IMR-90 (cell line): ENCODE measurements at regions not wholly inside any gene's neighbourhood (a gene's known extent, or its start where the extent isn't known, plus 50 kb on each side); places are given as distances from the start of the nearest gene placed in this dataset.

ENCODE experiments used
- ATAC-seq: fragments of 200-7000 bp; cut with Tn5 transposase; 2 replicates; pipeline ENCODE4 v1.9.1; 2020; ENCODE audit warnings: low read depth, mild to moderate bottlenecking, moderate library complexity
- BruUV-seq: library from RNA; stranded (reverse); fragments of 400-500 nt; replicated peaks from 2 replicates; lab custom pipeline; 2021; lab: Mats Ljungman, UMichigan
- CTCF ChIA-PET: fragments of 300-600 bp; formaldehyde crosslinking; extraction: SDS; loops from one replicate; lab custom pipeline; 2021; ENCODE audit warnings: antibody characterized with exemption; lab: Yijun Ruan, JAX
- POLR2A ChIA-PET: fragments of 300-600 bp; sonication (Branson Sonifier 250); formaldehyde crosslinking; loops from one replicate; lab custom pipeline; 2022; ENCODE audit warnings: antibody characterized with exemption; ENCODE audit not compliant: unreplicated experiment; lab: Charles Lee
- DNase-seq: peaks from one replicate; pipeline ENCODE4 v3.0.0; 2013
- H2AFZ ChIP-seq: replicated peaks from 2 replicates; pipeline ENCODE3; 2013; ENCODE audit warnings: low read length, mild to moderate bottlenecking; ENCODE audit not compliant: poor library complexity
- H2AK5ac ChIP-seq: 2 replicates; pipeline ENCODE4 v1.6.1; 2013; ENCODE audit warnings: low read depth, low read length, inconsistent platforms
- H2AK9ac ChIP-seq: replicated peaks from 2 replicates; pipeline ENCODE3; 2013; ENCODE audit warnings: mild to moderate bottlenecking, low read depth, low read length, moderate library complexity; ENCODE audit not compliant: poor library complexity
- H2BK120ac ChIP-seq: 2 replicates; pipeline ENCODE4 v1.6.1; 2013; ENCODE audit warnings: low read depth, low read length, inconsistent platforms
- H2BK15ac ChIP-seq: 3 replicates; pipeline ENCODE4 v1.6.1; 2013; ENCODE audit warnings: low read depth, low read length, inconsistent platforms
- H2BK20ac ChIP-seq: 2 replicates; pipeline ENCODE4 v1.6.1; 2013; ENCODE audit warnings: low read depth, mild to moderate bottlenecking, inconsistent platforms, low read length, moderate library complexity
- H2BK5ac ChIP-seq: 2 replicates; pipeline ENCODE4 v1.6.1; 2013; ENCODE audit warnings: mild to moderate bottlenecking, low read depth, low read length, inconsistent platforms; ENCODE audit not compliant: poor library complexity, severe bottlenecking
- H3K14ac ChIP-seq: replicated peaks from 2 replicates; pipeline ENCODE4 v1.6.1; 2013; ENCODE audit warnings: low read depth, low read length, inconsistent platforms
- H3K18ac ChIP-seq: 2 replicates; pipeline ENCODE4 v1.6.1; 2013; ENCODE audit warnings: low read depth, low read length, control low read depth
- H3K23ac ChIP-seq: 2 replicates; pipeline ENCODE4 v1.6.1; 2013; ENCODE audit warnings: low read depth, low read length, inconsistent platforms
- H3K27ac ChIP-seq: 2 replicates; pipeline ENCODE4 v1.5.1; 2013; ENCODE audit warnings: mild to moderate bottlenecking, control low read depth, low read length; ENCODE audit not compliant: insufficient read depth
- H3K27me3 ChIP-seq: 2 replicates; pipeline ENCODE4 v1.6.1; 2013; ENCODE audit warnings: low read length; ENCODE audit not compliant: control insufficient read depth, insufficient read depth
- H3K36me3 ChIP-seq: 2 replicates; pipeline ENCODE4 v1.6.1; 2013; ENCODE audit warnings: low read length, mixed read lengths; ENCODE audit not compliant: control insufficient read depth, insufficient read depth
- H3K4ac ChIP-seq: 2 replicates; pipeline ENCODE4 v1.6.1; 2013; ENCODE audit warnings: low read depth, low read length, inconsistent platforms
- H3K4me1 ChIP-seq: 2 replicates; pipeline ENCODE4 v1.6.1; 2013; ENCODE audit warnings: low read length, mixed read lengths; ENCODE audit not compliant: control insufficient read depth, insufficient read depth
- H3K4me2 ChIP-seq: 2 replicates; pipeline ENCODE4 v1.6.1; 2013; ENCODE audit warnings: low read depth, mild to moderate bottlenecking, control low read depth, low read length, moderate library complexity
- H3K4me3 ChIP-seq: 2 replicates; pipeline ENCODE4 v1.5.1; 2013; ENCODE audit warnings: low read depth, mild to moderate bottlenecking, control low read depth, low read length, moderate library complexity; ENCODE audit not compliant: insufficient read depth
- H3K56ac ChIP-seq: 2 replicates; pipeline ENCODE4 v1.6.1; 2013; ENCODE audit warnings: low read length, inconsistent platforms; ENCODE audit not compliant: insufficient read depth; ENCODE audit errors: extremely low read depth
- H3K79me1 ChIP-seq, 2 experiments: 2 replicates each; pipeline ENCODE4 v1.6.1; 2013; ENCODE audit warnings: low read length in 2 of 2, inconsistent platforms in 1 of 2, low read depth in 1 of 2
- H3K9ac ChIP-seq: 2 replicates; pipeline ENCODE4 v1.6.1; 2013; ENCODE audit warnings: low read depth, low read length, control low read depth
- H3K9me1 ChIP-seq: 2 replicates; pipeline ENCODE4 v1.6.1; 2013; ENCODE audit warnings: low read length, inconsistent platforms; ENCODE audit not compliant: insufficient read depth
- H3K9me3 ChIP-seq: 2 replicates; pipeline ENCODE4 v1.6.1; 2013; ENCODE audit warnings: low read length; ENCODE audit not compliant: control insufficient read depth, insufficient read depth
- H4K20me1 ChIP-seq: 2 replicates; pipeline ENCODE4 v1.6.1; 2013; ENCODE audit warnings: low read length, inconsistent platforms; ENCODE audit not compliant: insufficient read depth
- H4K5ac ChIP-seq: 2 replicates; pipeline ENCODE4 v1.6.1; 2013; ENCODE audit warnings: mild to moderate bottlenecking, low read depth, low read length, control low read depth
- H4K8ac ChIP-seq, 2 experiments: 2 replicates each; pipeline ENCODE4 v1.6.1; 2013; ENCODE audit warnings: low read depth in 2 of 2, low read length in 2 of 2, control low read depth in 1 of 2, inconsistent platforms in 1 of 2
- H4K91ac ChIP-seq: 2 replicates; pipeline ENCODE4 v1.6.1; 2013; ENCODE audit warnings: low read depth, low read length, inconsistent platforms; ENCODE audit not compliant: insufficient read depth
- CEBPB ChIP-seq: IDR thresholded peaks from 2 replicates; pipeline ENCODE4 v1.6.1; 2012; ENCODE audit warnings: low read depth, low read length, improper control_type of control experiment
- CHD1 ChIP-seq: IDR thresholded peaks from 2 replicates; pipeline ENCODE4 v1.6.1; 2012; ENCODE audit warnings: low read depth, low read length, improper control_type of control experiment
- RCOR1 ChIP-seq: IDR thresholded peaks from 2 replicates; pipeline ENCODE4 v1.6.1; 2012; ENCODE audit warnings: mild to moderate bottlenecking, low read length, improper control_type of control experiment; ENCODE audit not compliant: insufficient replicate concordance
- WGBS, 2 experiments: methylation state at CpG; one replicate each; pipeline versions ENCODE4 v1.1.5 to v1.1.7; 2013; ENCODE audit warnings: missing lambda C conversion rate in 2 of 2; ENCODE audit not compliant: insufficient read length in 1 of 2; ENCODE audit errors: extremely low coverage in 2 of 2; 5-methylcytosine and 5-hydroxymethylcytosine counted together
- dilution Hi-C: fragments of 300-500 bp; cut with HindIII; formaldehyde crosslinking; loops from one replicate; pipeline ENCODE4 v1.14.3; 2018; ENCODE audit warnings: low sequenced_read_pairs; ENCODE audit not compliant: unreplicated experiment
- in situ Hi-C: fragments of 300-500 bp; cut with MboI; formaldehyde crosslinking; loops from 3 replicates; pipeline ENCODE4 v1.14.3; 2019; ENCODE audit warnings: low sequenced_read_pairs, inconsistent platforms, mixed read lengths
- intact Hi-C: fragments of 100-400 bp; cut with micrococcal nuclease; formaldehyde crosslinking; loops from 2 replicates; pipeline ENCODE4 v1.10.0; 2022

DNA sequence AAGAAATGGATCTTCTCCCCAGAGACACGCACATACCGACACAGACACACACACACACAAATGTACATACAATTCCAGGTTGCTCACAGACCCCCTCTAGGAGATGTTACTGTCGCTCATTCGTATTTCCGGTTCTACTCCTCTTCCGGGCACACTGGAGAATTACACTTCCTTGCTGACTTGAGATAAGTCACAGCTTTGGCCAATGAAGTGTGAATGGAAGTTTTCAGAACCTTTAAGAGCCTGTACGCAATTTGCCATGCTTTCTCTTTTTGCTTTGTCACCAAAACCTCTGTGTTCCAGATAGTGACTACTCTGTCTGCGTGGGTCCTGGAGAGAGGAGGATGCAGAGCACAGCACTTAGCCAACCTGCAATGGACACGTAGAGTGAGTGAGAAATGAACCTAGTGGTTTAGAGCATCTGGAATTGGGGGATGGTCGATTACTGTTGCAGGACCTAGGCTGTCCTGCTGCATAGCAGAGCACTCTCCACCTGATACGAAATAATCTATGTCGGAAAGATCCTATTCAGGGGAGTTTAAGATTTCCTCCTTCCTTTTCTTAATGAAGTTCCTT lies 239.5 kb upstream of the TET2 start:
- in situ Hi-C loops: no loop called here
- no peaks in the 10 kb centered on the region for H3K9me3 ChIP-seq
- no peak overlapping the region for H4K91ac ChIP-seq
- H3K18ac ChIP-seq: no peak overlapping the region
- H3K56ac ChIP-seq: no peak overlapping the region
- H3K9ac ChIP-seq: no peak overlapping the region
- H2AFZ ChIP-seq: no peak overlapping the region
- no peak overlapping the region for H3K27ac ChIP-seq
- no TSS peak for BruUV-seq
- ATAC-seq (no peak), DNase-seq (no peak)
- intact Hi-C loops: no loop called here
- CTCF ChIA-PET: no interaction called here
- H3K36me3 ChIP-seq: no peaks in the 10 kb centered on the region
- POLR2A ChIA-PET: no interaction called here
- no peak overlapping the region for H3K23ac ChIP-seq
- H2BK20ac ChIP-seq: no peak overlapping the region
- WGBS, 2 experiments: 86% methylated on average over 1 of the region's 12 CpGs; no CpG with 5 or more reads in 1 of the 2 experiments
- H3K4ac ChIP-seq: no peak overlapping the region
- H3K14ac ChIP-seq: no peak overlapping the region
- no peak overlapping the region for H2BK15ac ChIP-seq
- H2AK5ac ChIP-seq: no peak overlapping the region
- H3K4me1 ChIP-seq: no peaks in the 10 kb centered on the region
- no peak for TF ChIP-seq RCOR1
- TF ChIP-seq CHD1: no peak
- no peak for TF ChIP-seq CEBPB
- H3K79me1 ChIP-seq: no peaks in the 10 kb centered on the region
- no peaks in the 10 kb centered on the region for H4K20me1 ChIP-seq
- no peak overlapping the region for H2BK120ac ChIP-seq
- no peaks in the 10 kb centered on the region for H3K27me3 ChIP-seq
- no peaks in the 10 kb centered on the region for H3K9me1 ChIP-seq
- no peak overlapping the region for H2BK5ac ChIP-seq
- H4K8ac ChIP-seq: no peak overlapping the region
- no peak overlapping the region for H3K4me3 ChIP-seq
- no peak overlapping the region for H2AK9ac ChIP-seq
- no peak overlapping the region for H4K5ac ChIP-seq
- H3K4me2 ChIP-seq: no peak overlapping the region
- dilution Hi-C loops: no loop called here
